Mucosa of stomach (tissue), 1 donor: ENCODE measurements at regions not wholly inside any gene's neighbourhood (a gene's known extent, or its start where the extent isn't known, plus 50 kb on each side); places are given as distances from the start of the nearest gene placed in this dataset.

Source experiments
- H3K27me3 ChIP-seq: one replicate; pipeline ENCODE4 v1.7.0; 2013; ENCODE audit warnings: mild to moderate bottlenecking, low read length; ENCODE audit not compliant: control insufficient read depth, insufficient read depth
- H3K36me3 ChIP-seq: one replicate; pipeline ENCODE4 v1.7.0; 2013; ENCODE audit warnings: low read length; ENCODE audit not compliant: control insufficient read depth, insufficient read depth
- H3K4me1 ChIP-seq: one replicate; pipeline ENCODE4 v1.7.0; 2013; ENCODE audit warnings: mild to moderate bottlenecking, low read length; ENCODE audit not compliant: control insufficient read depth, insufficient read depth
- H3K4me3 ChIP-seq: one replicate; pipeline ENCODE4 v1.7.0; 2013; ENCODE audit warnings: low read length
- H3K9ac ChIP-seq: one replicate; pipeline ENCODE4 v1.7.0; 2013; ENCODE audit warnings: mild to moderate bottlenecking, low read length, moderate library complexity
- H3K9me3 ChIP-seq: one replicate; pipeline ENCODE4 v1.7.0; 2013; ENCODE audit warnings: mild to moderate bottlenecking, low read length, moderate library complexity; ENCODE audit not compliant: control insufficient read depth
- donor health status: Pancreatic carcinoma.

GRCh38 chr2:2914252-2914651 lies 463.4 kb downstream of the EIPR1 start:
- H3K4me1 ChIP-seq = no peaks in the 10 kb centered on the region
- H3K27me3 ChIP-seq = no peaks in the 10 kb centered on the region
- H3K36me3 ChIP-seq = no peaks in the 10 kb centered on the region
- H3K9me3 ChIP-seq = no peaks in the 10 kb centered on the region
- no peak overlapping the region for H3K4me3 ChIP-seq
- H3K9ac ChIP-seq = no peak overlapping the region

- no peak overlapping the region for H3K4me3 ChIP-seq
- H3K9ac ChIP-seq = no peak overlapping the region
- no peaks in the 10 kb centered on the region for H3K36me3 ChIP-seq
- H3K27me3 ChIP-seq = no peaks in the 10 kb centered on the region
- H3K4me1 ChIP-seq = no peaks in the 10 kb centered on the region
- no peaks in the 10 kb centered on the region for H3K9me3 ChIP-seq
Measured at GRCh38 chr2:2913601-2914120, 464.0 kb downstream of the EIPR1 start.

- no peaks in the 10 kb centered on the region for H3K36me3 ChIP-seq
- H3K9me3 ChIP-seq = no peaks in the 10 kb centered on the region
- no peak overlapping the region for H3K4me3 ChIP-seq
- no peaks in the 10 kb centered on the region for H3K4me1 ChIP-seq
- H3K27me3 ChIP-seq = no peaks in the 10 kb centered on the region
- H3K9ac ChIP-seq = no peak overlapping the region
Measured at GRCh38 chr2:2912731-2913130, 464.9 kb downstream of the EIPR1 start.

GRCh38 chr2:2912293-2912692 lies 465.3 kb downstream of the EIPR1 start:
- H3K4me3 ChIP-seq = no peak overlapping the region
- no peak overlapping the region for H3K9ac ChIP-seq
- no peaks in the 10 kb centered on the region for H3K4me1 ChIP-seq
- no peaks in the 10 kb centered on the region for H3K9me3 ChIP-seq
- H3K36me3 ChIP-seq = no peaks in the 10 kb centered on the region
- H3K27me3 ChIP-seq = no peaks in the 10 kb centered on the region

- Histone ChIP-seq H3K9ac (no peak overlapping the region), H3K36me3 (no peaks in the 10 kb centered on the region), H3K4me1 (no peaks in the 10 kb centered on the region), H3K4me3 (no peak overlapping the region), H3K27me3 (no peaks in the 10 kb centered on the region), H3K9me3 (no peaks in the 10 kb centered on the region)
Measured at GRCh38 chr2:2910259-2910658, 467.4 kb downstream of the EIPR1 start.

GRCh38 chr2:2909086-2910035 lies 468.3 kb downstream of the EIPR1 start:
- no peaks in the 10 kb centered on the region for H3K36me3 ChIP-seq
- no peak overlapping the region for H3K4me3 ChIP-seq
- H3K9ac ChIP-seq = no peak overlapping the region
- no peaks in the 10 kb centered on the region for H3K27me3 ChIP-seq
- no peaks in the 10 kb centered on the region for H3K9me3 ChIP-seq
- H3K4me1 ChIP-seq = no peaks in the 10 kb centered on the region

GRCh38 chr2:2906091-2906490 lies 471.5 kb downstream of the EIPR1 start:
- Histone ChIP-seq H3K36me3 (no peaks in the 10 kb centered on the region), H3K4me1 (no peaks in the 10 kb centered on the region), H3K9me3 (no peaks in the 10 kb centered on the region), H3K27me3 (no peaks in the 10 kb centered on the region), H3K9ac (no peak overlapping the region), H3K4me3 (no peak overlapping the region)

- no peaks in the 10 kb centered on the region for H3K27me3 ChIP-seq
- H3K36me3 ChIP-seq = no peaks in the 10 kb centered on the region
- no peaks in the 10 kb centered on the region for H3K4me1 ChIP-seq
- no peaks in the 10 kb centered on the region for H3K9me3 ChIP-seq
- H3K4me3 ChIP-seq = no peak overlapping the region
- no peak overlapping the region for H3K9ac ChIP-seq
Measured at GRCh38 chr2:2904721-2905350, 472.8 kb downstream of the EIPR1 start.

GRCh38 chr2:2902547-2903281 lies 474.9 kb downstream of the EIPR1 start:
- Histone ChIP-seq H3K4me3 (no peak overlapping the region), H3K9me3 (no peaks in the 10 kb centered on the region), H3K36me3 (no peaks in the 10 kb centered on the region), H3K27me3 (no peaks in the 10 kb centered on the region), H3K4me1 (no peaks in the 10 kb centered on the region), H3K9ac (no peak overlapping the region)

- Histone ChIP-seq H3K9ac (no peak overlapping the region), H3K27me3 (no peaks in the 10 kb centered on the region), H3K9me3 (no peaks in the 10 kb centered on the region), H3K4me3 (no peak overlapping the region), H3K4me1 (no peaks in the 10 kb centered on the region), H3K36me3 (no peaks in the 10 kb centered on the region)
Measured at GRCh38 chr2:2901384-2902345, 476.0 kb downstream of the EIPR1 start.

- Histone ChIP-seq H3K9ac (no peak overlapping the region), H3K4me3 (no peak overlapping the region), H3K27me3 (no peaks in the 10 kb centered on the region), H3K9me3 (no peaks in the 10 kb centered on the region), H3K4me1 (no peaks in the 10 kb centered on the region), H3K36me3 (no peaks in the 10 kb centered on the region)
Measured at GRCh38 chr2:2899826-2900225, 477.8 kb downstream of the EIPR1 start.
